H54 (cell line): ENCODE measurements at regions not wholly inside any gene's neighbourhood (a gene's known extent, or its start where the extent isn't known, plus 50 kb on each side); places are given as distances from the start of the nearest gene placed in this dataset.

Experiments used
- DNase-seq: peaks from one replicate; pipeline ENCODE4 v3.0.0; 2011; ENCODE audit warnings: low spot score, mixed read lengths; ENCODE audit not compliant: insufficient read length
- FAIRE-seq: peaks from 3 replicates; lab custom pipeline; 2011; peaks lifted over from hg19 to GRCh38; lab: Jason Lieb, UNC
- POLR2A ChIP-seq: IDR thresholded peaks from 2 replicates; pipeline ENCODE4 v1.6.1; 2011; ENCODE audit warnings: low read depth, mild to moderate bottlenecking, low read length

- DNase-seq (no peak), FAIRE-seq (no peak)
- no peak for TF ChIP-seq POLR2A
Observed at GRCh38 chr14:104362761-104363605, 216.6 kb upstream of the C14orf180 start.

- no peak for FAIRE-seq
- DNase-seq = no peak
- TF ChIP-seq POLR2A = no peak
Observed at GRCh38 chr14:104363891-104364760, 215.4 kb upstream of the C14orf180 start.

DNA sequence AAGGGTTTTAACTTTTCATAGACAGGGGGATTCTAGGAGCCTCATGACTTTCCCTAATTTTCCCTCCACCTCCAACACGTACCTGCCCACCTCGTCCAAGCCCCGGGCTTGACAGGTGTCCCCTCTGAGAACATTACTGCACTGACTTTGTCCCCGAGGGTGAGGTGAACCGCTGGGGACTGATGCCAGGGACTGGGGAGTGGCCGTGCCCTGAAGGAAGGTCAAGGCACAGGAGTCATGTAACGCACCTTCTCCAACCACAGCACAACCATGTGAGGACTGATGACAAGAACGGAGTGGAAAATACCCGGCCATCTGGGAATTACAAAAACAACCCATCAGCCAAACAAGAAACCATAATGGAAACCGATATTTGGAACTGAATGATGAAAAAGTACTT, 214.7 kb upstream of the C14orf180 start:
- FAIRE-seq (no peak), DNase-seq (no peak)
- TF ChIP-seq POLR2A = no peak

GRCh38 chr14:104366931-104367865, 212.4 kb upstream of the C14orf180 start:
- no peak for TF ChIP-seq POLR2A
- FAIRE-seq (no peak), DNase-seq (no peak)

DNA sequence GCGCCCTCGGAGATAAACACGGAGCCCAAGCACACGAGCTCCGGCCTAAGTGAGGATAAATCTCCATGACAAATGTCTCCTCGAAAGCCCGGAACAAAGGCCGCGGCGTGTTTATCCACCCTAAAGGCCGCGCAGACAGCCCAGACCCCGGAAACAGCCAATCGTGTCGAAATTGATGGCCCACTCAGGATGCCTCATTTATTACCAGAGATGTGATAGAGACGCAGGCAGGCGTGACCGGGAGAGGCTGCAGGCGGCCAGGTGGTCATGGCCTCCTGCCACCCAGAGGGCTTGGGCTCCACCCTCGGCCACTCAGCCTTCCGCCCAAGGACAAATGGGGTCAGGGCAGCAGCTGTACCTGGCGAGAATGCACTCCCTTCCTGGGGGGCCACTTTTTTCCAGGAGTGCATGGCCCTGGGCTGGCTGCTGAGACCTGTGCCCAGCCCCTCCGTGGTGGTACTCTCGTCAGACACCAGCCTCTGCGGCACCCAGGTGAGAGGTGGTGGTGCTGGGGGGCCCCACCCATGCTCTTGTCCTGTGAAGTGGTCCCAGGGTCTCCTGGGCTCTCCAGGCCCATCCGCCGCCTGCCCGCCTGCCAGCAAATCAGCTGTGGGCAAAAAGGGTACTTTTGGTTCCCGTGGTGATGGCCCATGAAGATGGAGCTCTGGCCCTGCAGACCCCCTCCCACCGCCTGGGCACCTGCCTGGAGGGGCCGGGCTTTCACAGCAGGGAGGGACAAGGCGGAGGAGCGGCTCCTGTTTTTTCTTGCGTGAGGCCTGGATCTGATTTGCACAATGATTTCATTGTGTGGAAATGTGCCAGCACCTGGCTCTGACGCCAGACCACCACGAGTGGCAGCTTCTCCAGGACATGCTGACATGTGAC, 211.5 kb upstream of the C14orf180 start:
- DNase-seq = no peak
- TF ChIP-seq POLR2A = no peak
- FAIRE-seq = no peak

DNA sequence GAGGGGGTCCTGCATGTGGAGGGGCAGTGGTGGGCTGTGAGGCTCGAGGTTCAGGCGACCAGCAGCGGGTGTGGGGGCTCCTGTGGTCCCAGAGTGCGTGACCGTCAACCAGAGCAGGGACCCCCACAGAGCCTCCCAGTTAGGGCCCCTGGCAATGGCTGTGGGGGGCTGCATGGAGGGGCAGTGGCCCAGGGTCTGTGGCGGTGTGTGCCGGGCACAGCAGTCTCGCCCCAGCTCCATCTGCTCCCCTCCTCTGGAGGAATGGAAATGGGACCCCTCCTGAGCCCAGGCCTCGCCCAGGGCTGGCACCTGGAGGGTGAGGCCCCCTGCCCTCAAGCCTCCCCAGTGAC, 210.8 kb upstream of the C14orf180 start:
- no peak for TF ChIP-seq POLR2A
- FAIRE-seq (no peak), DNase-seq (no peak)

DNA sequence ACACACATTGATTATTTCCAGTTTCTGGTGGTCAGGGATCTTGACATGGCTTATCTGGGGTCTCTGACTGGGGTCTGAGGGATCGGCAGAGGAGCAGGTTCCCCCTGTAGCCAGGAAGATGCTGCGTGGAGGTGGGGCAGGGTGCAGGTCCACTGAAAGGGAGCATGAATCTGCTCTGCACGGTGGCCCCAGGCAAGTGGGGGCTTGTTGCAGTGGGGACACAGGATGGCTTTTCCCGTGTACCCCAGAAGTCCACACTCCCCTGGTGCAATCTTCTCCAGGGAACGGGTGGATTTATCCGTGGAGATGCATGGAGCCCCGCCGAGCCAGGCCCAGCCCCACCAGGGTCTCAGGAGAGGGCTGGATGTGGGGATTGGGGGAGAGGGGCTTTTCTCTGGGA, 210.4 kb upstream of the C14orf180 start:
- DNase-seq (no peak), FAIRE-seq (no peak)
- no peak for TF ChIP-seq POLR2A

DNA sequence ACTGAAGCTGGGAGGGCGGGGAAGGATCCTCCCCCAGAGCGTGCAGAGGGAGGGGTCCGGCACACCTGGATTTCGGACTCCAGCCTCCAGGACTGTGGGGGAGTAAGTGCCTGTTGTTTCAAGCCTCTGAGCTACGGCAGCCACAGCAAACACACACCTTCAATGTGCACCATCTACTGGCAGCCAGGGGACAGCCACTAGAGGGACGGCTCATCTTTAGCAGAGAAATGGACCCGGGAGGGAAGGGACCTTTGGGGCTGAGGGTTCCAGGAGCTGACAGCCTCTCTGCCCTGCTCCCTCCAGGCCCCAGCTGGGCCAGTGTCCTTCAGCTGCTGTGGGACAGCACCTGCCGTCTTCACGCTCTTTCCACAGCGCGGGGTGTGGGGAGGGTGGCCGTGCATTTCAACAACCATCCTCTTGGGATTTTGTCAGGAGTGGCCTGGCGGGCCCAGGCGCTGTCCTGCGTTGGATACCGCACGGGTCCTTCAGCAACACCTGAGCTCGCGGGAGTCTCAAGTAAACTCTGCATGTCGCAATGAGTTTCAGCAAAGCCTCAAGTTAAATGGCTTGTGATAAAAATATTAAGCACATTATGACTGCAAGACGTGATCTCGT, 209.2 kb upstream of the C14orf180 start:
- FAIRE-seq (no peak), DNase-seq (no peak)
- no peak for TF ChIP-seq POLR2A

DNA sequence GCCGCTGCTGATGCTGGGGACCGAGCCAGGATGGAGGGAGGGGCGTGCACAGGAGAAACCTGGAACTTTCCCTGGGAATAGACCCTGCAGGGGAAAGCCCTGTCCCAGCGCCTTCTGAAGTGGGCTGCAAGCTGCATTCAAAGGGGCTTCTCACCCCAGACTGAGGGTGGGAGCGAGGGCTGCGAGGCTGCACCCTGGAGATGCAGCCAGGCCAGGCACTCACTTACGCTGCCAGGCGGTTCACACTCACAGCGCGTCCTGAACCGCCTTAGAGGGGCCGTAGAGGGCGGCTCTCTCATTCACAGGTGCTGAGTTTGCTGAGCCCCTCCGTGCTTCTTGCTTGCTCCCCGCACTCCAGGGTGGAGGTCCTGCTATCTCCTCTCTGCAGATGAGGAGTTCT, 208.5 kb upstream of the C14orf180 start:
- no peak for TF ChIP-seq POLR2A
- FAIRE-seq (no peak), DNase-seq (no peak)

DNA sequence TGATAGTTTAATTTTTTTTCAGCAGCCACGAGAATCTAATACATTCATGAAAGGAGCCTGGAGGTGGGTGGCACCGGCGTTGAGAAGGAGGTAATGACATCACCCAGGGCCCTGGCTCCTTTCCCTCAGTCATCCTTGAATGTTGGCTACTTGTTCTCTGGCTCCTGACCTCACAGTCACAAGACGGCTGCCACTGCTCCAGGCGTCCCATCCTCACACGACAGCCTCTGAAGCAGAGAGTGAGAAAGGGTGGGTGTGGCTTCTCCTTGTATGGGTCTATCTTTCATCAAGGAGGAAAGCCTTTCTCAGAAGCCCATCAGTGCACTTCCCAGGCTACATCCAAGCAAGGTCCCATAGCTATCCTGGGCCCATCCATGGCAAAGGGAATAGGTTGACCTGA, 207.6 kb upstream of the C14orf180 start:
- no peak for FAIRE-seq
- DNase-seq = no peak
- no peak for TF ChIP-seq POLR2A

- FAIRE-seq (no peak), DNase-seq (no peak)
- no peak for TF ChIP-seq POLR2A
Observed at GRCh38 chr14:104372390-104373054, 207.0 kb upstream of the C14orf180 start.
